Suprapubic skin (tissue), 4 donors: ENCODE measurements at regions not wholly inside any gene's neighbourhood (a gene's known extent, or its start where the extent isn't known, plus 50 kb on each side); places are given as distances from the start of the nearest gene placed in this dataset.
"Not testable (repeated sequence)": the region's sequence is repeated elsewhere in the genome, so short reads cannot be mapped to it uniquely, and the experiment has no call there.

Experiments used
- EP300 ChIP-seq: sonication (generic); formaldehyde crosslinking; IDR thresholded peaks from one replicate; pipeline ENCODE4 v1.6.1; 2017; ENCODE audit warnings: antibody characterized with exemption
- POLR2A ChIP-seq, 2 donors: fragments of 450-650 bp; IDR thresholded peaks; one replicate each; pipeline ENCODE4 v1.6.1; 2017; ENCODE audit warnings: antibody characterized with exemption in 2 of 2, mild to moderate bottlenecking in 2 of 2, moderate library complexity in 2 of 2
- POLR2AphosphoS5 ChIP-seq, 3 donors: sonication (generic); formaldehyde crosslinking; IDR thresholded peaks; one replicate each; pipeline ENCODE4 v1.6.1; 2017; ENCODE audit warnings: antibody characterized with exemption in 3 of 3
- TF ChIP-seq, protein P1 (sequence below), 2 donors: fragments of 200-600 bp in 1 of 2; fragments of 450-650 bp in 1 of 2; sonication (generic) in 1 of 2; IDR thresholded peaks; one replicate each; pipeline ENCODE4 v1.5.1; 2016 to 2019; ENCODE audit warnings: antibody characterized with exemption in 2 of 2, mild to moderate bottlenecking in 1 of 2, moderate library complexity in 1 of 2

DNA sequence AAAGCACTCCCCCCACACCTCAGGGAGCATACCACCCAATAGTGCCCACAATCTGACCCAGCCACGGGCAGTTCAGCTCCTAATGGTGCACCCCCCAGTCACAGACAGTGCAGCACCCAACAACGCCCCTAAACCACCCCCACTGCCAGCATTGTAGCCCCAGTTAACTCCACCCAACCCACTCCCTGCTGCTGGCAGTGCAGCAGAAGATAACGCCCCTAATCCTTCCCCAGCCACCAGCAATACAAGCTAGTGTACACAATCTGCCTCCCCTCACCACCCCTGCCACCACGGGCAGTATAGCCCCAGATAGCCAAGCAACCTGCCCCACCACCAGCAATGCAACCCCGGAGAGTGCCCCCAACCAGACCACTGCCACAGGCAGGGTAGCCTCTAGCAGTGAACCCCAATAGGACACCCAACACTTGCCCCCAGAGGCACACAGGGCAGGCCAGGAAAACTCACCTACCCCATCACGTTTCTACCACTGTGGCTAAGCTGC, 175.3 kb downstream of the USP22 start:
- TF ChIP-seq, protein P1, sequence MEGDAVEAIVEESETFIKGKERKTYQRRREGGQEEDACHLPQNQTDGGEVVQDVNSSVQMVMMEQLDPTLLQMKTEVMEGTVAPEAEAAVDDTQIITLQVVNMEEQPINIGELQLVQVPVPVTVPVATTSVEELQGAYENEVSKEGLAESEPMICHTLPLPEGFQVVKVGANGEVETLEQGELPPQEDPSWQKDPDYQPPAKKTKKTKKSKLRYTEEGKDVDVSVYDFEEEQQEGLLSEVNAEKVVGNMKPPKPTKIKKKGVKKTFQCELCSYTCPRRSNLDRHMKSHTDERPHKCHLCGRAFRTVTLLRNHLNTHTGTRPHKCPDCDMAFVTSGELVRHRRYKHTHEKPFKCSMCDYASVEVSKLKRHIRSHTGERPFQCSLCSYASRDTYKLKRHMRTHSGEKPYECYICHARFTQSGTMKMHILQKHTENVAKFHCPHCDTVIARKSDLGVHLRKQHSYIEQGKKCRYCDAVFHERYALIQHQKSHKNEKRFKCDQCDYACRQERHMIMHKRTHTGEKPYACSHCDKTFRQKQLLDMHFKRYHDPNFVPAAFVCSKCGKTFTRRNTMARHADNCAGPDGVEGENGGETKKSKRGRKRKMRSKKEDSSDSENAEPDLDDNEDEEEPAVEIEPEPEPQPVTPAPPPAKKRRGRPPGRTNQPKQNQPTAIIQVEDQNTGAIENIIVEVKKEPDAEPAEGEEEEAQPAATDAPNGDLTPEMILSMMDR (IDR thresholded peaks at IDR 0.05), result not testable (repeated sequence)
- TF ChIP-seq EP300; POLR2AphosphoS5 (IDR thresholded peaks at IDR 0.05); POLR2A (IDR thresholded peaks at IDR 0.05): not testable (repeated sequence)
